ENCODE measurements at regions not wholly inside any gene's neighbourhood (a gene's known extent, or its start where the extent isn't known, plus 50 kb on each side); places are given as distances from the start of the nearest gene placed in this dataset.

- TF ChIP-seq CBX5 (IDR thresholded peaks at IDR 0.05; ENCODE audit: low read depth, low read length) = no peak
- no peak for TF ChIP-seq CTCF (IDR thresholded peaks at IDR 0.05; ENCODE audit: control extremely low read depth in 1 of 3, insufficient read depth in 1 of 3, low read depth in 1 of 3, low read length in 3 of 3)
- TF ChIP-seq EP300 (IDR thresholded peaks at IDR 0.05; ENCODE audit: borderline replicate concordance in 1 of 2, low read depth in 2 of 2, low read length in 2 of 2) = no peak
- TF ChIP-seq POLR2A (IDR thresholded peaks at IDR 0.05; ENCODE audit: control extremely low read depth in 1 of 2, low read depth in 2 of 2, low read length in 2 of 2) = no peak
- no peak for TF ChIP-seq POLR2AphosphoS5 (IDR thresholded peaks at IDR 0.05; ENCODE audit: low read depth, low read length)
- TF ChIP-seq HDAC2 (IDR thresholded peaks at IDR 0.05; ENCODE audit: borderline replicate concordance in 1 of 2, low read depth in 2 of 2, low read length in 2 of 2) = no peak
- TF ChIP-seq RAD21 (IDR thresholded peaks at IDR 0.05 in 1 of 2, conservative IDR thresholded peaks at IDR 0.05 in 1 of 2; ENCODE audit: low read depth in 2 of 2, low read length in 2 of 2) = no peak
- no peak for TF ChIP-seq EZH2 (IDR thresholded peaks at IDR 0.05; ENCODE audit: low read depth, low read length, severe bottlenecking)
- no peak for TF ChIP-seq ZNF274 (IDR thresholded peaks at IDR 0.05; ENCODE audit: borderline replicate concordance, extremely low read depth, low read length)
Measured at GRCh38 chr17:77853191-77853977, 105.1 kb upstream of the TNRC6C start.
